Right renal cortex interstitium (tissue), 3 donors: ENCODE measurements at regions not wholly inside any gene's neighbourhood (a gene's known extent, or its start where the extent isn't known, plus 50 kb on each side); places are given as distances from the start of the nearest gene placed in this dataset.

Experiments
- DNase-seq, 3 donors: peaks; one replicate each; pipeline ENCODE4 v3.0.0-alpha.2; 2013; ENCODE audit warnings: low read depth in 3 of 3, low spot score in 2 of 3

- DNase-seq = no peak
Observed at GRCh38 chr2:240277807-240278522, 137.5 kb upstream of the OTOS start.

GRCh38 chr2:240278661-240279060 lies 138.2 kb upstream of the OTOS start:
- DNase-seq = no peak

GRCh38 chr2:240280621-240281020 lies 140.2 kb upstream of the OTOS start:
- no peak for DNase-seq

GRCh38 chr2:240284503-240285259 lies 144.2 kb upstream of the OTOS start:
- no peak for DNase-seq

GRCh38 chr2:240285725-240286124 lies 145.3 kb upstream of the OTOS start:
- no peak for DNase-seq

GRCh38 chr2:240286596-240286995 lies 146.1 kb upstream of the OTOS start:
- no peak for DNase-seq

GRCh38 chr2:240287011-240287410 lies 146.6 kb upstream of the OTOS start:
- no peak for DNase-seq

GRCh38 chr2:240287496-240288086 lies 147.1 kb upstream of the OTOS start:
- DNase-seq = no peak

GRCh38 chr2:240288087-240288521 lies 147.4 kb upstream of the GPC1 start:
- no peak for DNase-seq

GRCh38 chr2:240289701-240290431 lies 145.6 kb upstream of the GPC1 start:
- no peak for DNase-seq

GRCh38 chr2:240290432-240291336 lies 144.8 kb upstream of the GPC1 start:
- DNase-seq = no peak

GRCh38 chr2:240291337-240292034 lies 144.0 kb upstream of the GPC1 start:
- peak in 1 of 3 donors; percentile 21 for DNase-seq

- no peak for DNase-seq
Observed at GRCh38 chr2:240292035-240292574, 143.4 kb upstream of the GPC1 start.

- DNase-seq = no peak
Observed at GRCh38 chr2:240292619-240293525, 142.6 kb upstream of the GPC1 start.

- DNase-seq = peak in 1 of 3 donors; percentile 24
Observed at GRCh38 chr2:240293557-240294461, 141.7 kb upstream of the GPC1 start.

GRCh38 chr2:240294514-240294913 lies 140.9 kb upstream of the GPC1 start:
- no peak for DNase-seq
